ENCODE measurements at regions not wholly inside any gene's neighbourhood (a gene's known extent, or its start where the extent isn't known, plus 50 kb on each side); places are given as distances from the start of the nearest gene placed in this dataset.

- TF ChIP-seq POLR2AphosphoS5 (IDR thresholded peaks at IDR 0.05) (no peak), TAF1 (IDR thresholded peaks at IDR 0.05; ENCODE audit: low read depth) (no peak), CTCF (IDR thresholded peaks at IDR 0.05; ENCODE audit: poor library complexity, severe bottlenecking) (no peak), EZH2 (IDR thresholded peaks at IDR 0.05; ENCODE audit: borderline replicate concordance, insufficient read depth, low read length, poor library complexity, severe bottlenecking) (no peak), REST (IDR thresholded peaks at IDR 0.05; ENCODE audit: borderline replicate concordance) (no peak), RAD21 (conservative IDR thresholded peaks at IDR 0.05) (no peak)
Measured at GRCh38 chr22:22168190-22168940, 76.2 kb upstream of the VPREB1 start.
